GM12892 (cell line): ENCODE measurements at regions not wholly inside any gene's neighbourhood (a gene's known extent, or its start where the extent isn't known, plus 50 kb on each side); places are given as distances from the start of the nearest gene placed in this dataset.

ENCODE experiments used
- DNase-seq: peaks from one replicate; pipeline ENCODE4 v3.0.0; 2011; ENCODE audit not compliant: insufficient read length
- FAIRE-seq: peaks from 2 replicates; lab custom pipeline; 2011; peaks lifted over from hg19 to GRCh38; lab: Jason Lieb, UNC
- POLR2A ChIP-seq: IDR thresholded peaks from 2 replicates; pipeline ENCODE4 v1.6.1; 2011; ENCODE audit warnings: low read depth, low read length, control low read depth
- POLR2AphosphoS5 ChIP-seq: IDR thresholded peaks from 2 replicates; pipeline ENCODE4 v1.6.1; 2011; ENCODE audit warnings: low read depth, low read length, control low read depth
- TAF1 ChIP-seq: IDR thresholded peaks from 2 replicates; pipeline ENCODE4 v1.6.1; 2011; ENCODE audit warnings: low read depth, mild to moderate bottlenecking, control low read depth, low read length, borderline replicate concordance

DNA sequence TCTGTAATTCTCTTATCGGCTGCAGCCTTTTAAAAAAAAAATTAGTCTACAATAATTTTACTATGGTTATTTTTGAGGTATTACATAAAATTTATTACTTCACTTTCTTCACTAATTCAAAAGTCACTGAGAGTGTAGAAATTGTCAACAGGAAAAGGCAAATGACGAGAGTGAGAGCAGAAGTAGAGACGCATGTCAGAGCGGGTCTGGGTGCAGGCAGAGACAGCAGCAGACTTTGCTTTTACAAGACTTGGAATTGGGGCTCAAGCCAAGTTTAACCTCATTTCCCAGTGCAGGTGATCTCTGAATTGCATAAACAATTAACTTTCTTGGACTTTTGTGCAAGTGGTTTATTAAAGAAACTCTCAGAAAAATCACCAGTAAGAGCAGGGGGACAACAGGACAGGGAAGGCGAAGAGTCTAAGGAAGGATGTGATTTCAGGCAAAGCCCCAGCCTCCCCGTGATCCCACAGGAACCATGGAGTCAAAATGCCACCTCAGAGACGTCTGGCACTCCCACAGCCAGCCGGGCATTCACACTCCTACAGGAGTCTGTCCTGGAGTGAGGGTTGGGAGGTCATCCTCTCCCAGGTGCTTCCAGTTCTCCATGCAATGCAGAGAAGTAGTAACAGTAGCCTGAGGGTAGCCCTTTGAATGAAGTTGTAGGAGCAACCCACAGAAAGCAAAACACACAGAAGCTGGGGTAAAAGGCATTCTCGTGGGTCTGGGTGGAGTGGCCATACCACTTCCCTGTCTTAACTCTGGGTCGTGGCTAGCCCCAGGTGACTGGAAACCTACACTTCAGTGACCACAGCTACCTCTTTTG is 274.0 kb upstream of the TGFBR2 start:
- FAIRE-seq (no peak), DNase-seq (no peak)
- TF ChIP-seq POLR2A (no peak), TAF1 (no peak), POLR2AphosphoS5 (no peak)

DNA sequence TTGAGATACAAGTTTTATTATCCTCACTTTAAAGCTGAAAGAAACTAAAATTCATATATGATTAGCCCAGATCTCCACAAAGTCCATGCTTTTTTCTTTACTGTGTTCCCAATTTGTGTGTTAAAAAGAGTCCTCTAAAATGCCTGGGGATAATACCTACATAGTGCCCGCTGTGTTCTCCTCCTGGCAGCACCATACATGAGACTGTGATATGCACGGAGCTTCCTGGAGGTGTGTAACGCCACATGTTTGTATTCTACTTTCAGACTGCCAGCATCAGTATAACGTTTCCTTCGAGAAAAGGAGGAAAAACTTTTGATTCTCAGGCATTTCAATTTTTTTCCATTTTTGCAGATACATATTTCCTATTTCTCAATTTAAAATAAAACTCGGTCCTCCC is 273.3 kb upstream of the TGFBR2 start:
- FAIRE-seq (no peak), DNase-seq (no peak)
- TF ChIP-seq POLR2AphosphoS5 (no peak), POLR2A (no peak)

DNA sequence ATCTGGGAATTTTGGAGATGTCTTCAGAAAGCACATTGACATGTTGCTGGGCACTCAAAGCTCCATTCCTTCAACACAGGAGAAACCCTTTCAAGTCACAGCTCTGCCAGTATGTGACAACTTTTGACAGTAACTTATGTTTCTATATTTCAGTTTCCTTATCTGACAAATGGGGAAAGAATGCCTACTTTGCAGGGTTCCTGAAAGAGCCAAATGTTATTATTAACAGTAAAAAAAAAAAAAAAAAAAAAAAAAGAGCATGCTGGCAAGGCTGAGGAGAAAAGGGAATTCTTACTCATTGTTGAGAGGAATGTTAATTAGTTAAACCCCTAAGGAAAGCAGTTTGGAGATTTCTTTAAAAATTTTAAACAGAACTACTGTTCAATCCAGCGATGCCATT is 272.5 kb upstream of the TGFBR2 start:
- DNase-seq: no peak
- FAIRE-seq: no peak
- TF ChIP-seq POLR2AphosphoS5 (no peak), POLR2A (no peak), TAF1 (no peak)

DNA sequence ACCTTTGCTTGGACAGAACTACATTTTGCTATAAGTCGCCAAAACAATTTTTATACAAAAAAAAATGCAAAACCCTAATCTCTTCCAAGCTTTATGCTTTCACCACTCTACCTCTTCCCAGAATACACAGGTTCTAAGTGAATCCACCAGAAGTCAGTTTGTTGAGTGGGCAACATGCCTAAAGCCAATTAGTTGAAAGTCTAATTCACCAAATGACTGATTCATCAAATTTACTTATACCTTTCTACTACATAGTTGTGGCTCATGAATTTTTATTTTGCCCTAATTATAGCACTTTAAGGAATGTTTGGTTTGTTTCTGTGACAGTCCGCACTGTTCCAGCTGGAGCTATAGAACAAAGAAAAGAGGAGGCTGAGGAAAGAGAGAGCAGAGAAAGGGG is 265.9 kb upstream of the TGFBR2 start:
- no peak for DNase-seq
- TF ChIP-seq POLR2AphosphoS5 (no peak), POLR2A (no peak), TAF1 (no peak)
- no peak for FAIRE-seq

DNA sequence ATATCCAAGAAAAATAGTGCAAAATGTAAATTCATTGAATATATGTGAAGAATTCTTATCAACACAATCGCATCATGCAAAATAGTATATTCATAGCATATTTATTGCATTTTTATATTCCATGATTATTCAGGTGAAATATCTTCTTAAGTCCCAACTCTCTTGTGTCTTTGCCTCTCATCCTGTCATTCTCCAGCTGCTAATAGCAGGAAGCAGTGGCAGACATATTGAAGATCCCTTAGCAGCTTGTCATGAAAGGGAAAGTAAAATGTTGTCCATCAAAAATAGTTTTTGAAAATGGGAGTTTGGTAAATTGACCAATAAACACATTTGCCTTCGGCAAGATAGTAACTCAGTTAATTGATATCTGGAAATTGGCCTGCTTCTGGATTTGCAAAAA is 265.3 kb upstream of the TGFBR2 start:
- no peak for TF ChIP-seq POLR2AphosphoS5
- no peak for TF ChIP-seq POLR2A
- no peak for TF ChIP-seq TAF1
- DNase-seq (no peak), FAIRE-seq (no peak)

DNA sequence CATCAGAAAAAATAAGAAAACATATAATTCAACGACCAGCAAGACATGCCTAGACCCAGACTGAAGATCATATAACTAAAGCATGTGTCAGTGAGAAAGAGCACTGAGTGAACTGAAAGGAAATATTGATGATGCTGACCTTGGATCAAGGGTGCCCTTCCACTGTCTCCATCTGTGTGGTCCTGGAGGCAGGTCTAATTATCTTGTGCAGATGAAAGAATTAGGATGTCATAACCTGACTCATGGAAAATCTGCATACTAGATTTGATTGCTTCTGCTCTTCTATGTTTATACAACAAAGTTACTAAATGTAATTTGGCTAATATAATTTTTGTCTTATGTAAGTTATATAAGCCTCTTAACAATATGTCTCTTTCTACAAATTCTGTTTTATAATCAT is 264.6 kb upstream of the TGFBR2 start:
- DNase-seq (no peak), FAIRE-seq (no peak)
- TF ChIP-seq TAF1 (no peak), POLR2A (no peak), POLR2AphosphoS5 (no peak)

DNA sequence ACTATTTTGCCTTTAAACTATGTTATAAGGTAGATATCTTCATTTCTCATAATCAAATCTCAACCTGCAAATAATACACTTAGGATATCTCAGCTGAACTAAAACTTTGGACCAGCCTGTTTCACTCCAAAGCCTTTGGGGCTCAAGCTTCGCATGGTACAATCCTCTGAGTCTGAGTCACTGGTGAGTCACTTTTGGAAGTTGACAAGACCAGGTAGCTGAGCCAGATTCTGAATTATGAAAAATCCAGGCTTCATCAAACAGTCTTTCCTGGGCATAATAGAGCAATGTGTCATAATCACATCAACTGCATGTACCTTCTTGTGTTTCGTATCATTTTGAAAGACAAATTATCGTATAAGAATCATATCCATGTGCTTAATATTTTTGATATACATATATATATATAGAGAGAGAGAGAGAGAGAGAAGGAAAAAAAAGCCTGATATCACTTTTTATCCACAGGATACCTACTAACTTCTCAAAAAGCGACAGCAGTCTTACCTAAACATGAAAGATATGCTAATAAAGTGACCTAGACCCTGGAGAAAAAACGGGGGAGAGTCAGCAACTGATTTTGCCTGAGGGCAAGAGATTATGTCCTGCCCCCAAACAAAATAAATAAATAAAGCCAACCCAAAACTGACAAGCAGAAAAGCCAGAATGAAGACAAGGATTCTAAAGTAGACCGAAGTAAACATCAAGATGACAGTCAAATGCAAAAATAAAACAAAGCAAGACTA is 263.9 kb upstream of the TGFBR2 start:
- no peak for DNase-seq
- no peak for TF ChIP-seq POLR2AphosphoS5
- no peak for TF ChIP-seq TAF1
- TF ChIP-seq POLR2A: no peak
- FAIRE-seq: no peak

DNA sequence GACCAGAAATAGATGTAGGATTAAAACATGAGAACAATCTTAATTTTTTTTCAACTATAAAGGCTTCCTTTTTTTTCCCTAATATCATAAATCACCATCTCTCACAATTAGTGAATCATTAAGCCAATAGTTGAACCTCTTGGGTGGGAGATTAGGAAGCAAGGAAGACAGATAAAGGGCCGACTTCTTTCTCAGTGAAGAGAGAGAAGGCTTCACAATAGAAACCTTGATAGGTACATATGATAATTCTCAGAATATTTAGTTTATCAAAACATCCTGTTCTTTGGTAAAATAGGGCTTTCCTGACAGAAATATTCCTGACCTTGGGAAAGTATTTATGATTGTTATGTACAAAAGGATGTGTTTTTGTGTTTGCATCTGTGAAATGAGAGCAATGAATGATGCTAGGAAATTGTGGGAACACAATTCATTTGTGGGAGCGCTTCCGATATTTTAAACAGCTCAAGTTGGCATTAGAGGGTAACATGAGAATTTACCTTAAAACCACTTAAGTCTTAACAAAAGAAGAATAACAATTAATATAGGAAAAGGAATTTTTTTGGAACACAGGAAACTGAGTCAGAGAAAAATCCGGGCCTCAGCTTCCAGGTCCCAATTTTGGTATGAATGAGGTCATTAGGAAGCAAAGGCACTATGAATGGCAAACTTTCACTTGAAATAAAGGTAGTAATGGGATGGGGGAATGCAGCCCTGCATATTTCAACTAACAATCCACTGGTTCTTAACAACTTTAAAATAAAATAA is 263.2 kb upstream of the TGFBR2 start:
- DNase-seq (no peak), FAIRE-seq (no peak)
- TF ChIP-seq TAF1 (no peak), POLR2AphosphoS5 (no peak), POLR2A (no peak)

DNA sequence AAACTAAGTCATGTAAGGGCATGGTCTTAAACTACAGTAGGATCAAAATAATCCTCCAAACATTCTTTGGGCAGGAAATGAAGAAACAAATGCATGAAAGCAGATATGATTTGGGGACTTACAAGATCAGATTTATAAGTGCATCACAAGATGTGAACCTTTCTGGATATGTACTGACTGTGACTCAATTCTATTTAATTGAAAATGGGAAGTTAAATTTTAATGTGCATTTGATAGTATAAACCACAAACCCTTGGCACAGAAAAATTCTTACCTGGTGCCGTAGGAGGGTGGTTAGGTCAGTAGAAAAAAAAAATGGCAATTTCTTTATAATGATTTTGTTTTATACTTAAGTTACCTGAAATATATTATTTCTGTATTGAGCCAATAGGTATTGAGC is 262.5 kb upstream of the TGFBR2 start:
- TF ChIP-seq POLR2A: no peak
- DNase-seq (no peak), FAIRE-seq (no peak)

DNA sequence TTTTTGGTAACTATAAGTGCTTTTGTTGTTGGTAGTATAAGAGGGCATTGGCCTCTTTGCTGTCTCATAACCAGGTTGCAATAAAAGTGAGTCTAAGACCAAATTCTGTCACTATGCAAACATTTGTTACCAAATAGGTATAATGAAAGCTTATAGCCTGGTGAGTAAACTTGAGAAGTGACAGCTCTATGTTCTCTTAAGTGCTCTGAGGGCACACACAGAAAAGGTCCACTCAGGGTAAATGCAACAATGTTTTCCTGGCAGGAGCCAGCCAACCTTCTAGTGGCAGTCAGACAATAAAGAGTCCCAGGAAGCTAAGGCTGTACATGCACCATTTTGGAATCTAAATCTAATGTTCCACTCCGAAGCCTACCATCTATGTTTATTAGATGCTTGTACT is 262.1 kb upstream of the TGFBR2 start:
- TF ChIP-seq POLR2AphosphoS5: no peak
- TF ChIP-seq POLR2A: no peak
- no peak for TF ChIP-seq TAF1
- FAIRE-seq: no peak

DNA sequence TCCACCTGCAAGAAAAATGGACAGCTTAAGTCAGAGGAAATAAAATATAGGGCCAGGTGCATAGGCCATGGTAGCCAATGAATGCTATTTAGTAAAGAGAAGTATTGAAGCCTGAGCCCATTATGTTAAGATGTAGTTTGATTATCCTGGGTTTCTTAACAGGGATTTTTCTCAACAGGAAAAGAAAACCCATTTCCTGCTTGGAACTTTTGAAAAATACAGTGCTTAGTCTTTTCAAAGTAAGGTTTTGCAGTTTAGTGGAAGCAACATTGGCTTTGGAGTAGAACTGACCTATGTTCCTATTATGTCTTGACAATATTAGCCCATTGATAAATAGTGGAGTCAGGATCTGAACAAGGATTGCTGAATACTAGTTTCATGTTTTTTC is 259.5 kb upstream of the TGFBR2 start:
- no peak for TF ChIP-seq TAF1
- TF ChIP-seq POLR2A: no peak
- TF ChIP-seq POLR2AphosphoS5: no peak
- FAIRE-seq (no peak), DNase-seq (no peak)

More for the DNA sequence above, 262.1 kb upstream of the TGFBR2 start:
- DNase-seq: no peak
